ENCODE measurements at regions not wholly inside any gene's neighbourhood (a gene's known extent, or its start where the extent isn't known, plus 50 kb on each side); places are given as distances from the start of the nearest gene placed in this dataset.

- CTCF ChIA-PET: no interaction called here
These were observed 128.0 kb downstream of the KIF20B start for GRCh38 chr10:89829262-89829886.

GRCh38 chr10:89829887-89830269, 128.5 kb downstream of the KIF20B start:
- no peak overlapping the region for H3K27ac Mint-ChIP-seq
- H3K4me1 ChIP-seq (ENCODE audit: control insufficient read depth in 1 of 2, extremely low read depth in 1 of 2, insufficient read depth in 2 of 2, low read length in 2 of 2): no peaks in the 10 kb centered on the region
- H3K27me3 Mint-ChIP-seq: peaks cover 0 to 4% of the 10 kb centered on the region in 2 donors
- POLR2A ChIA-PET: interaction anchor here in 1 of 2 donors (0.6 kb wide), 1 partner anchor 144 kb away, joined by 3 read pairs; no protein-coding TSS in a partner anchor
- H3K27me3 ChIP-seq (replicated peaks in 1 of 2; ENCODE audit: control insufficient read depth in 2 of 2, extremely low read depth in 1 of 2, insufficient read depth in 2 of 2, low read length in 1 of 2): peaks cover 0 to 2% of the 10 kb centered on the region in 2 experiments
- no peaks in the 10 kb centered on the region for H3K9me3 Mint-ChIP-seq
- H3K36me3 Mint-ChIP-seq: no peaks in the 10 kb centered on the region
- no peaks in the 10 kb centered on the region for H3K9me3 ChIP-seq
- no peaks in the 10 kb centered on the region for H3K4me1 Mint-ChIP-seq
- H3K4me3 Mint-ChIP-seq: no peak overlapping the region
- no peaks in the 10 kb centered on the region for H3K36me3 ChIP-seq (ENCODE audit: control insufficient read depth in 2 of 2, extremely low read depth in 1 of 2, insufficient read depth in 1 of 2, low read length in 1 of 2)
- no peak for ATAC-seq (replicated peaks in 1 of 4)
- no peak overlapping the region for H3K4me3 ChIP-seq (ENCODE audit: control insufficient read depth in 1 of 2, extremely low read depth in 1 of 2, low read length in 1 of 2)
- H3K27ac ChIP-seq (ENCODE audit: low read length): no peak overlapping the region
- DNase-seq: no peak
- CTCF ChIA-PET: no interaction called here
- WGBS (ENCODE audit: insufficient coverage): 90% methylated on average over 2 of the region's 5 CpGs

More at GRCh38 chr10:89829262-89829886, 128.0 kb downstream of the KIF20B start:
- no peak for ATAC-seq (replicated peaks in 1 of 4)
- DNase-seq: no peak
- Histone ChIP-seq H3K4me1 (ENCODE audit: control insufficient read depth in 1 of 2, extremely low read depth in 1 of 2, insufficient read depth in 2 of 2, low read length in 2 of 2) (no peaks in the 10 kb centered on the region), H3K27me3 (replicated peaks in 1 of 2; ENCODE audit: control insufficient read depth in 2 of 2, extremely low read depth in 1 of 2, insufficient read depth in 2 of 2, low read length in 1 of 2) (peaks cover 0 to 2% of the 10 kb centered on the region in 2 experiments), H3K36me3 (ENCODE audit: control insufficient read depth in 2 of 2, extremely low read depth in 1 of 2, insufficient read depth in 1 of 2, low read length in 1 of 2) (no peaks in the 10 kb centered on the region), H3K9me3 (no peaks in the 10 kb centered on the region), H3K27ac (ENCODE audit: low read length) (no peak overlapping the region), H3K4me3 (ENCODE audit: control insufficient read depth in 1 of 2, extremely low read depth in 1 of 2, low read length in 1 of 2) (no peak overlapping the region)
- Mint-ChIP-seq H3K9me3 (no peaks in the 10 kb centered on the region), H3K4me1 (no peaks in the 10 kb centered on the region), H3K27me3 (peaks cover 0 to 4% of the 10 kb centered on the region in 2 donors), H3K27ac (no peak overlapping the region), H3K4me3 (no peak overlapping the region), H3K36me3 (no peaks in the 10 kb centered on the region)
- WGBS (ENCODE audit: insufficient coverage): 93% methylated on average over 12 of the region's 20 CpGs
- POLR2A ChIA-PET: interaction anchor here in 1 of 2 donors (0.6 kb wide), 1 partner anchor 919 kb away, joined by 4 read pairs; no protein-coding TSS in a partner anchor

GRCh38 chr10:89830624-89831023, 129.2 kb downstream of the KIF20B start:
- ATAC-seq (replicated peaks in 1 of 4) (no peak), DNase-seq (no peak)
- H3K4me3 ChIP-seq (ENCODE audit: control insufficient read depth in 1 of 2, extremely low read depth in 1 of 2, low read length in 1 of 2): no peak overlapping the region
- no peaks in the 10 kb centered on the region for H3K4me1 ChIP-seq (ENCODE audit: control insufficient read depth in 1 of 2, extremely low read depth in 1 of 2, insufficient read depth in 2 of 2, low read length in 2 of 2)
- CTCF ChIA-PET: no interaction called here
- Mint-ChIP-seq H3K9me3 (no peaks in the 10 kb centered on the region), H3K4me1 (no peaks in the 10 kb centered on the region), H3K27me3 (peaks cover 0 to 4% of the 10 kb centered on the region in 2 donors), H3K4me3 (no peak overlapping the region), H3K36me3 (no peaks in the 10 kb centered on the region), H3K27ac (no peak overlapping the region)
- no peaks in the 10 kb centered on the region for H3K36me3 ChIP-seq (ENCODE audit: control insufficient read depth in 2 of 2, extremely low read depth in 1 of 2, insufficient read depth in 1 of 2, low read length in 1 of 2)
- no CpG with 5 or more reads among the region's 2 CpGs for WGBS (ENCODE audit: insufficient coverage)
- POLR2A ChIA-PET: no interaction called here
- H3K9me3 ChIP-seq: no peaks in the 10 kb centered on the region
- no peak overlapping the region for H3K27ac ChIP-seq (ENCODE audit: low read length)
- H3K27me3 ChIP-seq (replicated peaks in 1 of 2; ENCODE audit: control insufficient read depth in 2 of 2, extremely low read depth in 1 of 2, insufficient read depth in 2 of 2, low read length in 1 of 2): peaks cover 0 to 2% of the 10 kb centered on the region in 2 experiments

- ATAC-seq (replicated peaks in 1 of 4) (no peak), DNase-seq (peak in 1 of 35 experiments; percentile 14)
- peak overlapping the region; percentile 50 to 81 for H3K27ac Mint-ChIP-seq
- H3K36me3 Mint-ChIP-seq: no peaks in the 10 kb centered on the region
- Histone ChIP-seq H3K27ac (ENCODE audit: low read length) (no peak overlapping the region), H3K9me3 (no peaks in the 10 kb centered on the region), H3K4me1 (ENCODE audit: control insufficient read depth in 1 of 2, extremely low read depth in 1 of 2, insufficient read depth in 2 of 2, low read length in 2 of 2) (peaks cover 2 to 21% of the 10 kb centered on the region in 2 experiments), H3K36me3 (ENCODE audit: control insufficient read depth in 2 of 2, extremely low read depth in 1 of 2, insufficient read depth in 1 of 2, low read length in 1 of 2) (no peaks in the 10 kb centered on the region), H3K27me3 (replicated peaks in 1 of 2; ENCODE audit: control insufficient read depth in 2 of 2, extremely low read depth in 1 of 2, insufficient read depth in 2 of 2, low read length in 1 of 2) (peaks cover 0 to 21% of the 10 kb centered on the region in 2 experiments), H3K4me3 (ENCODE audit: control insufficient read depth in 1 of 2, extremely low read depth in 1 of 2, low read length in 1 of 2) (peak overlapping the region; percentile 65 to 91)
- H3K4me3 Mint-ChIP-seq: peak overlapping the region; percentile 83 to 88 (median 87)
- no peaks in the 10 kb centered on the region for H3K9me3 Mint-ChIP-seq
- WGBS (ENCODE audit: insufficient coverage): 49% methylated on average over 7 of the region's 12 CpGs
- peaks cover 0 to 14% of the 10 kb centered on the region in 2 donors for H3K27me3 Mint-ChIP-seq
- peaks cover 17 to 21% (median 20%) of the 10 kb centered on the region in 3 donors for H3K4me1 Mint-ChIP-seq
- POLR2A ChIA-PET: no interaction called here
- CTCF ChIA-PET: interaction anchor here in 1 of 2 donors (0.5 kb wide), 1 partner anchor 1414 kb away, joined by 3 read pairs; no protein-coding TSS in a partner anchor
These were observed 135.4 kb downstream of the KIF20B start for GRCh38 chr10:89836840-89837164.

GRCh38 chr10:89837165-89838043, 136.0 kb downstream of the KIF20B start:
- H3K27me3 ChIP-seq (replicated peaks in 1 of 2; ENCODE audit: control insufficient read depth in 2 of 2, extremely low read depth in 1 of 2, insufficient read depth in 2 of 2, low read length in 1 of 2): peaks cover 0 to 21% of the 10 kb centered on the region in 2 experiments
- Mint-ChIP-seq H3K4me1 (peaks cover 17 to 21% (median 20%) of the 10 kb centered on the region in 3 donors), H3K36me3 (no peaks in the 10 kb centered on the region), H3K4me3 (peak overlapping the region; percentile 83 to 88 (median 87)), H3K27me3 (peaks cover 0 to 13% of the 10 kb centered on the region in 2 donors), H3K9me3 (no peaks in the 10 kb centered on the region), H3K27ac (peak overlapping the region; percentile 50 to 81)
- POLR2A ChIA-PET: no interaction called here
- ATAC-seq (replicated peaks in 1 of 4) (peak; percentile 52 to 68 (median 66)), DNase-seq (peak in 29 of 35 experiments; percentile 3 to 42 (median 17))
- H3K9me3 ChIP-seq: no peaks in the 10 kb centered on the region
- 8% methylated on average over 62 of the region's 65 CpGs for WGBS (ENCODE audit: insufficient coverage)
- H3K4me1 ChIP-seq (ENCODE audit: control insufficient read depth in 1 of 2, extremely low read depth in 1 of 2, insufficient read depth in 2 of 2, low read length in 2 of 2): peaks cover 2 to 21% of the 10 kb centered on the region in 2 experiments
- CTCF ChIA-PET: interaction anchor here (0.5 to 0.6 kb wide), 2 partner anchors 36 to 1413 kb away, joined by 3 read pairs; no protein-coding TSS in a partner anchor
- H3K27ac ChIP-seq (ENCODE audit: low read length): peak overlapping the region; percentile 0
- H3K36me3 ChIP-seq (ENCODE audit: control insufficient read depth in 2 of 2, extremely low read depth in 1 of 2, insufficient read depth in 1 of 2, low read length in 1 of 2): no peaks in the 10 kb centered on the region
- peak overlapping the region; percentile 65 to 91 for H3K4me3 ChIP-seq (ENCODE audit: control insufficient read depth in 1 of 2, extremely low read depth in 1 of 2, low read length in 1 of 2)

- Mint-ChIP-seq H3K36me3 (no peaks in the 10 kb centered on the region), H3K9me3 (no peaks in the 10 kb centered on the region), H3K4me3 (peak overlapping the region; percentile 83 to 88 (median 87)), H3K4me1 (peaks cover 17 to 21% (median 20%) of the 10 kb centered on the region in 3 donors), H3K27ac (peak overlapping the region; percentile 23 to 81), H3K27me3 (peaks cover 0 to 10% of the 10 kb centered on the region in 2 donors)
- Histone ChIP-seq H3K27me3 (replicated peaks in 1 of 2; ENCODE audit: control insufficient read depth in 2 of 2, extremely low read depth in 1 of 2, insufficient read depth in 2 of 2, low read length in 1 of 2) (peaks cover 0 to 21% of the 10 kb centered on the region in 2 experiments), H3K4me3 (ENCODE audit: control insufficient read depth in 1 of 2, extremely low read depth in 1 of 2, low read length in 1 of 2) (peak overlapping the region; percentile 65 to 91), H3K4me1 (ENCODE audit: control insufficient read depth in 1 of 2, extremely low read depth in 1 of 2, insufficient read depth in 2 of 2, low read length in 2 of 2) (peaks cover 2 to 21% of the 10 kb centered on the region in 2 experiments), H3K36me3 (ENCODE audit: control insufficient read depth in 2 of 2, extremely low read depth in 1 of 2, insufficient read depth in 1 of 2, low read length in 1 of 2) (no peaks in the 10 kb centered on the region), H3K9me3 (no peaks in the 10 kb centered on the region), H3K27ac (ENCODE audit: low read length) (no peak overlapping the region)
- POLR2A ChIA-PET: no interaction called here
- WGBS (ENCODE audit: insufficient coverage): 55% methylated on average over 16 of the region's 23 CpGs
- ATAC-seq (replicated peaks in 1 of 4) (no peak), DNase-seq (peak in 1 of 35 experiments; percentile 1)
- CTCF ChIA-PET: interaction anchor here in 1 of 2 donors (0.6 kb wide), 1 partner anchor 37 kb away, joined by 3 read pairs; no protein-coding TSS in a partner anchor
These were observed 136.7 kb downstream of the KIF20B start for GRCh38 chr10:89838044-89838615.

Measured in T-cell (primary cell).